Rectal smooth muscle tissue (tissue), 1 donor: ENCODE measurements at regions not wholly inside any gene's neighbourhood (a gene's known extent, or its start where the extent isn't known, plus 50 kb on each side); places are given as distances from the start of the nearest gene placed in this dataset.

Experiments
- H3K27ac ChIP-seq: one replicate; pipeline ENCODE4 v1.7.0; 2013; ENCODE audit warnings: low read depth, low read length, inconsistent platforms
- H3K27me3 ChIP-seq: one replicate; pipeline ENCODE4 v1.7.0; 2013; ENCODE audit warnings: low read length; ENCODE audit not compliant: control insufficient read depth, insufficient read depth
- H3K36me3 ChIP-seq: one replicate; pipeline ENCODE4 v1.7.0; 2013; ENCODE audit warnings: low read length; ENCODE audit not compliant: control insufficient read depth, insufficient read depth
- H3K4me1 ChIP-seq: one replicate; pipeline ENCODE4 v1.7.0; 2013; ENCODE audit warnings: low read length; ENCODE audit not compliant: control insufficient read depth, insufficient read depth
- H3K4me3 ChIP-seq: one replicate; pipeline ENCODE4 v1.7.0; 2013; ENCODE audit warnings: low read length
- H3K9ac ChIP-seq: one replicate; pipeline ENCODE4 v1.7.0; 2013; ENCODE audit warnings: low read length

GRCh38 chr6:81413306-81413705, 339.2 kb downstream of the TENT5A start:
- Histone ChIP-seq H3K4me1 (no peaks in the 10 kb centered on the region), H3K4me3 (no peak overlapping the region), H3K9ac (no peak overlapping the region), H3K36me3 (no peaks in the 10 kb centered on the region), H3K27ac (no peak overlapping the region), H3K27me3 (no peaks in the 10 kb centered on the region)

GRCh38 chr6:81401970-81402690, 350.4 kb downstream of the TENT5A start:
- no peak overlapping the region for H3K27ac ChIP-seq
- H3K36me3 ChIP-seq: no peaks in the 10 kb centered on the region
- no peaks in the 10 kb centered on the region for H3K27me3 ChIP-seq

GRCh38 chr6:81396916-81397315, 355.6 kb downstream of the TENT5A start:
- no peaks in the 10 kb centered on the region for H3K27me3 ChIP-seq
- peaks cover 2% of the 10 kb centered on the region for H3K4me1 ChIP-seq
- H3K27ac ChIP-seq: no peak overlapping the region
- H3K4me3 ChIP-seq: no peak overlapping the region
- no peak overlapping the region for H3K9ac ChIP-seq
- H3K36me3 ChIP-seq: no peaks in the 10 kb centered on the region

More at GRCh38 chr6:81401970-81402690, 350.4 kb downstream of the TENT5A start:
- H3K4me3 ChIP-seq: no peak overlapping the region
- no peak overlapping the region for H3K9ac ChIP-seq
- peaks cover 2% of the 10 kb centered on the region for H3K4me1 ChIP-seq

- Histone ChIP-seq H3K4me1 (no peaks in the 10 kb centered on the region), H3K4me3 (no peak overlapping the region), H3K27me3 (no peaks in the 10 kb centered on the region), H3K36me3 (no peaks in the 10 kb centered on the region), H3K27ac (no peak overlapping the region), H3K9ac (no peak overlapping the region)
Measured at GRCh38 chr6:81387163-81387562, 365.3 kb downstream of the TENT5A start.

GRCh38 chr6:81384921-81385320, 367.6 kb downstream of the TENT5A start:
- no peaks in the 10 kb centered on the region for H3K36me3 ChIP-seq
- no peaks in the 10 kb centered on the region for H3K4me1 ChIP-seq
- H3K27me3 ChIP-seq: no peaks in the 10 kb centered on the region
- H3K4me3 ChIP-seq: no peak overlapping the region
- no peak overlapping the region for H3K9ac ChIP-seq
- no peak overlapping the region for H3K27ac ChIP-seq

- H3K4me1 ChIP-seq: no peaks in the 10 kb centered on the region
- H3K27ac ChIP-seq: no peak overlapping the region
- no peaks in the 10 kb centered on the region for H3K36me3 ChIP-seq
- no peak overlapping the region for H3K9ac ChIP-seq
- no peak overlapping the region for H3K4me3 ChIP-seq
- H3K27me3 ChIP-seq: no peaks in the 10 kb centered on the region
Measured at GRCh38 chr6:81383472-81383871, 369.0 kb downstream of the TENT5A start.

GRCh38 chr6:81382852-81383251, 369.6 kb downstream of the TENT5A start:
- Histone ChIP-seq H3K36me3 (no peaks in the 10 kb centered on the region), H3K27me3 (no peaks in the 10 kb centered on the region), H3K4me3 (no peak overlapping the region), H3K27ac (no peak overlapping the region), H3K4me1 (no peaks in the 10 kb centered on the region), H3K9ac (no peak overlapping the region)

- H3K27ac ChIP-seq: no peak overlapping the region
- H3K4me1 ChIP-seq: no peaks in the 10 kb centered on the region
- no peaks in the 10 kb centered on the region for H3K36me3 ChIP-seq
- no peaks in the 10 kb centered on the region for H3K27me3 ChIP-seq
- H3K9ac ChIP-seq: no peak overlapping the region
- H3K4me3 ChIP-seq: no peak overlapping the region
Measured at GRCh38 chr6:81381382-81381916, 371.0 kb downstream of the TENT5A start.

GRCh38 chr6:81380718-81381338, 371.7 kb downstream of the TENT5A start:
- no peaks in the 10 kb centered on the region for H3K36me3 ChIP-seq
- H3K27ac ChIP-seq: no peak overlapping the region
- no peaks in the 10 kb centered on the region for H3K27me3 ChIP-seq
- no peaks in the 10 kb centered on the region for H3K4me1 ChIP-seq
- no peak overlapping the region for H3K9ac ChIP-seq
- no peak overlapping the region for H3K4me3 ChIP-seq

- Histone ChIP-seq H3K36me3 (no peaks in the 10 kb centered on the region), H3K9ac (no peak overlapping the region), H3K4me3 (no peak overlapping the region), H3K27ac (no peak overlapping the region), H3K4me1 (no peaks in the 10 kb centered on the region), H3K27me3 (no peaks in the 10 kb centered on the region)
Measured at GRCh38 chr6:81376745-81377144, 375.7 kb downstream of the TENT5A start.

- no peak overlapping the region for H3K9ac ChIP-seq
- H3K27me3 ChIP-seq: no peaks in the 10 kb centered on the region
- no peak overlapping the region for H3K27ac ChIP-seq
- no peaks in the 10 kb centered on the region for H3K36me3 ChIP-seq
- no peaks in the 10 kb centered on the region for H3K4me1 ChIP-seq
- no peak overlapping the region for H3K4me3 ChIP-seq
Measured at GRCh38 chr6:81373414-81373813, 379.1 kb downstream of the TENT5A start.

GRCh38 chr6:81371930-81372329, 380.6 kb downstream of the TENT5A start:
- Histone ChIP-seq H3K4me3 (no peak overlapping the region), H3K9ac (no peak overlapping the region), H3K27me3 (no peaks in the 10 kb centered on the region), H3K27ac (no peak overlapping the region), H3K36me3 (no peaks in the 10 kb centered on the region), H3K4me1 (no peaks in the 10 kb centered on the region)

GRCh38 chr6:81366972-81367371, 385.5 kb downstream of the TENT5A start:
- Histone ChIP-seq H3K4me3 (no peak overlapping the region), H3K36me3 (no peaks in the 10 kb centered on the region), H3K4me1 (no peaks in the 10 kb centered on the region), H3K9ac (no peak overlapping the region), H3K27me3 (no peaks in the 10 kb centered on the region), H3K27ac (no peak overlapping the region)
